ENCODE measurements at regions not wholly inside any gene's neighbourhood (a gene's known extent, or its start where the extent isn't known, plus 50 kb on each side); places are given as distances from the start of the nearest gene placed in this dataset.

- no peak for TF ChIP-seq CTCF (IDR thresholded peaks at IDR 0.05; ENCODE audit: poor library complexity)
- TF ChIP-seq EZH2 (IDR thresholded peaks at IDR 0.05; ENCODE audit: borderline replicate concordance) = no peak
- TF ChIP-seq EZH2phosphoT487 (IDR thresholded peaks at IDR 0.05; ENCODE audit: low read depth, severe bottlenecking, unreplicated experiment) = no peak
These were observed 85.9 kb upstream of the HTR4 start for GRCh38 chr5:148740079-148740858.

Measured in hepatocyte (in vitro differentiated cells).